ENCODE measurements at regions not wholly inside any gene's neighbourhood (a gene's known extent, or its start where the extent isn't known, plus 50 kb on each side); places are given as distances from the start of the nearest gene placed in this dataset.

DNA sequence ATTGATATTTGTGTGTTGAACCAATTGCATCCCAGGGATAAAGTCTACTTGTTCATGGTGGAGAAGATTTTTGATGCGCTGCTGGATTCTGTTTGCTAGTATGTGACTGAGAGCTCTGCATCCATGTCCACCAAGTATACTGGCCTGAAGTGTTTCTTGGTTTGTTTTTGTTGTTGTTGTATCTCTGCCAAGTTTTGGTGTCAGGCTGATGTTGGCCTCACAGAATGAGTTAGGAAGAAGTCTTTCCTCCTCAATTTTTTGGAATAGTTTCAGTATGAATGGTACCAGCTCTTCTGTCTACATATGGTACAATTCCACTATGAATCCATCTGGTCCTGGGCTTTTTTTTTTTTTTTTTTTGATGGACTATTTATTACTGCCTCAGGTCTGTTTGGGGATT is 50.9 kb upstream of the OSTN start:
- TF ChIP-seq, protein P1, sequence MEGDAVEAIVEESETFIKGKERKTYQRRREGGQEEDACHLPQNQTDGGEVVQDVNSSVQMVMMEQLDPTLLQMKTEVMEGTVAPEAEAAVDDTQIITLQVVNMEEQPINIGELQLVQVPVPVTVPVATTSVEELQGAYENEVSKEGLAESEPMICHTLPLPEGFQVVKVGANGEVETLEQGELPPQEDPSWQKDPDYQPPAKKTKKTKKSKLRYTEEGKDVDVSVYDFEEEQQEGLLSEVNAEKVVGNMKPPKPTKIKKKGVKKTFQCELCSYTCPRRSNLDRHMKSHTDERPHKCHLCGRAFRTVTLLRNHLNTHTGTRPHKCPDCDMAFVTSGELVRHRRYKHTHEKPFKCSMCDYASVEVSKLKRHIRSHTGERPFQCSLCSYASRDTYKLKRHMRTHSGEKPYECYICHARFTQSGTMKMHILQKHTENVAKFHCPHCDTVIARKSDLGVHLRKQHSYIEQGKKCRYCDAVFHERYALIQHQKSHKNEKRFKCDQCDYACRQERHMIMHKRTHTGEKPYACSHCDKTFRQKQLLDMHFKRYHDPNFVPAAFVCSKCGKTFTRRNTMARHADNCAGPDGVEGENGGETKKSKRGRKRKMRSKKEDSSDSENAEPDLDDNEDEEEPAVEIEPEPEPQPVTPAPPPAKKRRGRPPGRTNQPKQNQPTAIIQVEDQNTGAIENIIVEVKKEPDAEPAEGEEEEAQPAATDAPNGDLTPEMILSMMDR (IDR thresholded peaks at IDR 0.05; ENCODE audit: borderline replicate concordance), result no peak
- no peak for DNase-seq
- H3K36me3 ChIP-seq, result no peaks in the 10 kb centered on the region
- H3K27me3 ChIP-seq (ENCODE audit: low read depth), result no peaks in the 10 kb centered on the region
- H3K9me3 ChIP-seq (replicated peaks), result peaks cover 6% of the 10 kb centered on the region
- no peak overlapping the region for H3K4me3 ChIP-seq
- peaks cover 9% of the 10 kb centered on the region for H3K4me1 ChIP-seq
- intact Hi-C loops (cut with micrococcal nuclease), result no loop called here
- H3K27ac ChIP-seq (replicated peaks), result no peak overlapping the region

DNA sequence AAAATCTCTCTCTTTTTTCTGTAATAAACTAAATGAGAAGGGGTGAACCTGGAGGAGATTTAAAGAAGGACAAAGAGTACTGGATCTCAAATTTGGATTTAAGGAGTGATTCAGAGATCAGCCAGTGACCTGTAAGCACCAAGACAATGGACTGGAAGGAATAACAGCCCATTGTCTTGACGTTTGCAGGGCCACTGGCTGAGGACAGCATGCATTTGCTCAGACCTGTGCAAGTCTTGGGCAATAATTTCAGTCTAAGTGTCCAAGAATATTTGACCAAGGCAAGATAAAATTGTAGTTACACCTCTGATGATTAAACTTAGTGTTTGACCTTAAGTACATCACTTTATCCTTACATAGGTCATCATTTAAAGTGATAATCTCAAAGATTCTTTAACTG is 55.8 kb upstream of the OSTN start:
- Histone ChIP-seq H3K27ac (replicated peaks) (no peak overlapping the region), H3K27me3 (ENCODE audit: low read depth) (no peaks in the 10 kb centered on the region), H3K4me3 (no peak overlapping the region), H3K4me1 (peaks cover 11% of the 10 kb centered on the region), H3K9me3 (replicated peaks) (no peaks in the 10 kb centered on the region), H3K36me3 (no peaks in the 10 kb centered on the region)
- no peak for DNase-seq
- intact Hi-C loops (cut with micrococcal nuclease), result no loop called here
- TF ChIP-seq, protein P1 (IDR thresholded peaks at IDR 0.05; ENCODE audit: borderline replicate concordance), result no peak

DNA sequence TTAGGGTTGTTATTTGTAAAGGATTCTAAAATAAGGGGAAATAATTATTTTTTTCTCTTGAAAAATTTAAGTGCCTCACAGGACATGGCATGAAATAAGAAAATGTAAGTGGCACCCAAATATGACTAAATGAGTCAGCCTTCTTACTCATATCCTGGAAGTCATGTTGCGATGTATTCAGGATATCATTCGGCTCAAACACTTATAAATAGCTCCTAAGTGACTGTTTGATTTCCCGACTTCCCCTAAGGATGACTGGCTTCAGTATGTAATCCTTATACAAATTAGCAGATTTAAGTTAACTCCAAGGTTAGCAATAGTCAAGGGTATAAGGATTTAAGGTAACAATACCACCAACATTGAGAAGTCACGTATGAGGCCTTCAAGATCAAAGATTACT is 57.3 kb upstream of the OSTN start:
- intact Hi-C loops (cut with micrococcal nuclease), result no loop called here
- no peaks in the 10 kb centered on the region for H3K27me3 ChIP-seq (ENCODE audit: low read depth)
- no peak for DNase-seq
- H3K27ac ChIP-seq (replicated peaks), result no peak overlapping the region
- H3K4me1 ChIP-seq, result peaks cover 11% of the 10 kb centered on the region
- no peak overlapping the region for H3K4me3 ChIP-seq
- no peaks in the 10 kb centered on the region for H3K9me3 ChIP-seq (replicated peaks)
- TF ChIP-seq, protein P1 (IDR thresholded peaks at IDR 0.05; ENCODE audit: borderline replicate concordance), result no peak
- no peaks in the 10 kb centered on the region for H3K36me3 ChIP-seq

DNA sequence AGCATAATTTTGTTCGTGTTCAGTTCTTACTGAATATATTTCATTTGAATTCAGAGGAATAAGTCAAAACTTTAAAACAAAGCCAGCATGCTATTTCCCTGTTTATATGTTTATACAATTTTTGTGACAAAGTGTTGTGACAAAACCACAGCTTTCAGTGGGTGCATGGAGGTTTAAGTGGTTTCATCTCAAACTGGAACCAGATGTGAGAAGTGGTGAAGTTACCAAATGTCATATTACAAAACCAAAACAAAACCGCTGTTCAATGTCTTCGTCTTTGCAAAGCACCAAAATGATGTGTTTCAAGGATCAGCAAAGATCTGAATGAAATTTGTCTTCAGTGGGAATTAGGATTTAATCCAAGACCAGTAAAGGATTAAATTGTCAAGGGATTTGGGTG is 59.3 kb upstream of the OSTN start:
- H3K36me3 ChIP-seq, result no peaks in the 10 kb centered on the region
- H3K4me1 ChIP-seq, result peaks cover 11% of the 10 kb centered on the region
- TF ChIP-seq, protein P1 (IDR thresholded peaks at IDR 0.05; ENCODE audit: borderline replicate concordance), result no peak
- no peaks in the 10 kb centered on the region for H3K9me3 ChIP-seq (replicated peaks)
- no peak for DNase-seq
- no peak overlapping the region for H3K27ac ChIP-seq (replicated peaks)
- no peaks in the 10 kb centered on the region for H3K27me3 ChIP-seq (ENCODE audit: low read depth)
- intact Hi-C loops (cut with micrococcal nuclease), result no loop called here
- no peak overlapping the region for H3K4me3 ChIP-seq

DNA sequence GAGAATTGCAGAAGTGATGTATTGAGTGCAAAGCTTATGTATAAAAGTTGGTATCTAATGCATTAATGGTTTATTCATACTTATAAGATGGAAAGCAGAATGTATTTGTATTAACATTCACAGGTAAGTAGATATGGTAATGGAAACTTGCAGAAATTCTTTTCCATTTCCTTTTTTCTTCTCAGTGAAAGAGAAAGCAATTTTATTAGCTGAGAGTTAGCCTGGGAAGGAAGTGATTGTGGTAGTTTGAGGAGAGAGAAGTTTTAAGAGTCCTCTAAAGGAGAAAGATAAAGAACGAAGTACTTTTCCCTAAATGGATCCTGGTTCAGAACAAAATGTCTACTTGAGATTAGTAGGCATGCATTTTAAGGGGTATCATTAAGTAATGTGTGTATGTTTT is 60.1 kb upstream of the OSTN start:
- H3K27me3 ChIP-seq (ENCODE audit: low read depth), result no peaks in the 10 kb centered on the region
- intact Hi-C loops (cut with micrococcal nuclease), result no loop called here

More for the DNA sequence above, 60.1 kb upstream of the OSTN start:
- TF ChIP-seq, protein P1 (IDR thresholded peaks at IDR 0.05; ENCODE audit: borderline replicate concordance), result no peak
- Histone ChIP-seq H3K9me3 (replicated peaks) (no peaks in the 10 kb centered on the region), H3K4me1 (peaks cover 8% of the 10 kb centered on the region), H3K27ac (replicated peaks) (no peak overlapping the region), H3K4me3 (no peak overlapping the region), H3K36me3 (no peaks in the 10 kb centered on the region)
- DNase-seq, result no peak

Measured in left ventricle myocardium inferior (tissue), 1 donor.